ENCODE measurements at regions not wholly inside any gene's neighbourhood (a gene's known extent, or its start where the extent isn't known, plus 50 kb on each side); places are given as distances from the start of the nearest gene placed in this dataset.
"Not testable (repeated sequence)": the region's sequence is repeated elsewhere in the genome, so short reads cannot be mapped to it uniquely, and the experiment has no call there.

DNA sequence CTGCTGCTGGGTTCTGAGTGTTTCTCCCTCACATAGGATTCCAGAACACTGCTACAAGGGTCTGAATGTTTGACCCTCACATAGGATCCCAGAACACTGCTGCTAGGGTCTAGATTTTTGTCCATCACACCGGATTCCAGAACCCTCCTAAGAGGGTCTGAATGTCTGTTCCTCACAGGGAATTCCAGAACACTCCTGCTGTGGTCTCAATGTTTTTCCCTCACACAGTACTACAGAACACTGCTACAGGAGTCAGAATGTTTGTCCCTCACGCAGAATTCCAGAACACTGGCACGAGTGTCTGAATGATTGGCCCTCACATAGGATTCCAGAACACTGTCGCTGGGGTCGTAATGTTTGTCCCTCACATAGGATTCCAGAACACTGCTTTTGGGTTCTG, 221.6 kb downstream of the FOXD4L6 start:
- not testable (repeated sequence) for DNase-seq (ENCODE audit: low read depth in 3 of 3)

DNA sequence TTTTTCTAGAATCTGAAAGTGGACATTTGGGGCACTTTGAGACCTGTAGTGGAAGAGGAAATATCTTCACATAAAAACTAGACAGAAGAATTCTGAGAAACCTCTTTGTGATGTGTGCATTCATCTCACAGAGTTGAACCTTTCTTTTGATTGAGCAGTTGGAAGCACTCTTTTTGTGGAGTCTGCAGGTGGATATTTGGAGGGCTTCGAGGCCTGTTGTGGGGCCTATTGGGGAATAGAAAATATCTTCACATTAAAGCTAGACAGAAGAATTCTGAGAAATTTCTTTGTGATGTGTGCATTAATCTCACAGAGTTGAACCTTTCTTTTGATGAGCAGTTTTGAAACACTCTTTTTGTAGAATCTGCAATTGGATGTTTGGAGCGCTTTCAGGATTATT, 236.2 kb downstream of the FOXD4L6 start:
- not testable (repeated sequence) for DNase-seq (ENCODE audit: low read depth in 3 of 3)

DNA sequence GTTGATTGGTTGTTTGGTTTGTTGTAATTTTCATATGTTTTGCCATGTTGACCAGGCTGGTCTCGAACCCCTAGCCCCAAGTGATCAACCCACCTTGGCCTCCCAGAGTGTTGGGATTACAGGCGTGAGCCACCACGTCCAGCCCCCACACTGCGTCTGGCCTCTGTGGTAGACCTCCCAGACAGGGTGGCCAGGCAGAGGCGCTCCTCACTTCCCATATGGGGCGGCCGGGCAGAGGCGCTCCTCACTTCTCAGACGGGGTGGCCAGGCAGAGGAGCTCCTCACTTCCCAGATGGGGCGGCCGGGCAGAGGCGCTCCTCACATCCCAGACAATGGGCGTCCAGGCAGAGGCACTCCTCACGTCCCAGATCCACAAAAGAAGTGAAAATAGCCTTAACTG, 242.6 kb downstream of the FOXD4L6 start:
- not testable (repeated sequence) for DNase-seq (ENCODE audit: low read depth in 3 of 3)

DNA sequence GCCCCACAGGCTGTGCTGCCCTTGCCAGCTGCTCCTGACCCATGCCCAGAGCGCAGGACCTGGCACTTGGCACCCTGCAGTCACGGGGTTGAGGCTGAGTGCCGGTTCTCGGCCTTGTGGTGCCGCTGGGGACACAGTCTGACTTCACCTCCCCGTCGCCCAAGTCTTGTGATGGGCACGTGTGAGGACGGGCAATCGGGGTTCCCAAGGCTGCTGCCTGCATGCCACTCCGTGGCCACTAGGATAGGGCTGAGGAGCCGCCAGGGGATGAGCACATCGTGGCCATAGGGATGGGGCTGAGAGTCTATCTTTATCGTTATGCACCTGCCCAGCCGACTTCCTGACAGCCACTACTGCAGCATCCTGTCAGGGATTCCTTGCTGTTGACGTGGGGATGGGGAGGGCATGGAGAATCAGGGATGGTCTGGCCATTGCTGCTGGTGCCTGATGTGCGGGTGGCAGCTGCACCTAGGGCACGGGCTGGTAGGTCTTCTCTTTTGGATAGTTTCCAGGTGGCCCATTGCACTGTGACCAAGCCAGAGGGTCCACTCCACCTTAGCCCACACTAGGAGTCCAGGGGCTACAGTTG, 243.5 kb downstream of the FOXD4L6 start:
- DNase-seq (ENCODE audit: low read depth in 3 of 3) = not testable (repeated sequence)

DNA sequence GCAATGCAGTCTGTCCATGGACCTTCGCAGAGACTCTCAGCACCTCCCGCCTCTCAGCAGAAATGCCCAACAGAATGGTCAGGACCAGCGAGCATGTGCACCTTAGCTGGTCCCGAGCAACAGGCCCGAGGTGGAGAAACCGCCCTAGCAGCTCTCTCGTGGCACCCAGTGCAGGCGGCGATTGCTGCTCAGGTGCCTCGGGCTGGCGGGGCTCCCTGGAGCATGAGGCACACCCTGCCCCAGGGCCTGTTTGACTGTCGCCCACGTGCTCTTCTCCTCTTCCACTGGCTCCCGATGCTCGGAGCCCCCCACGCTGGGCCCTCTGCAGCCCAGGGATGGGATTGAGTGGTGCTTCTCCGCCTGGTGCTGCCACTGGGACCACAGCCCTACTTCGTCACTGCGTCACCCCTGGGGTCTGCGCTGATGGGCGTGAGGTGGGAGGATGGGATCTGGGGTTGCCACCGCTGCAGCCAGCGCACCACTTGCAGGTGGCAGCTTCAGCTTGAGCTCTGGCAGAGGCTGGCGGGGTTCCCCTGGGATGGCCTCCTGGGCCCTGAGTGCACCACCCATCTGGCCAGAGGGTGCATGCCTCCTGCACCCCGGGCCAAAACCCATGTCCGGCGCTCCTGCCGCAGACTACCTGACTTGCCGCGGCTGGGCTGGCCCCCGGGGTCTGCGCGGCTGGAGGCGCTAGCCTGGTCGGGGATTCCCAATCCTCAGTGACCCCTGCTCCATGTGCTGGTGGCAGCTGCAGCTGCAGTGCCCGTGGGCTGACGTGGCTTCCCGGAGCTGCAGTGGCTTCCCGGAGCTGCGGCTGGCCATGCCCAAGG, 244.2 kb downstream of the FOXD4L6 start:
- no peak for DNase-seq (ENCODE audit: low read depth in 3 of 3)

DNA sequence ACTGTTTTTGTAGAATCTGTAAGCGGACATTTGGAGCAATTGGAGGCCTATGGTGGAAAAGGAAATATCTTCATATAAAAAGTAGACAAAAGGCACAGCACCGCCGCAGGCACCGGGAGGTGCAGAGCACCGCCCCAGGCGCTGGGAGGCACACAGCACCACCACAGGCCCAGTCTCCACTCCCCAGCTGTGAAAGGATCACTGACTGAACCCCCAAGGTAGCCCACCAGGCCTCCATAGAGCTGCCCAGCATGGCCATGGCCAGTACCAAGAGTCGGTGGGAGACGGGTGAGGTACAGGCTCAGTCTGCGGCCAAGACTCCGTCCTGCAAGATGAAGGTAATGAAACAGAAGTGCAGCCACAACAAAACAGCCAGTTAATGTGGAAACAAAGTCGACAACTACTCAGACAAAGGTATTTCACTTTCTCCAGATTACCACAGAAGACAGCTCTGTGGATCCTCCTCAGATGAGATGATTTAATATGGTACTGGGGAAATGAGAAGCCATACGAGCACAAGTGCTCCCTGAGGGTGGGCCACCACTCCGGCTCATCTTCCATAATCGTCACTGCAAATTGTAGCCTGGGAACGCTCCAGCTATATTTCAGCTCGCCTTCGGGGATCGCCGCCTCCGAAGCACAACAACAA, 244.9 kb downstream of the FOXD4L6 start:
- not testable (repeated sequence) for DNase-seq (ENCODE audit: low read depth in 3 of 3)

DNA sequence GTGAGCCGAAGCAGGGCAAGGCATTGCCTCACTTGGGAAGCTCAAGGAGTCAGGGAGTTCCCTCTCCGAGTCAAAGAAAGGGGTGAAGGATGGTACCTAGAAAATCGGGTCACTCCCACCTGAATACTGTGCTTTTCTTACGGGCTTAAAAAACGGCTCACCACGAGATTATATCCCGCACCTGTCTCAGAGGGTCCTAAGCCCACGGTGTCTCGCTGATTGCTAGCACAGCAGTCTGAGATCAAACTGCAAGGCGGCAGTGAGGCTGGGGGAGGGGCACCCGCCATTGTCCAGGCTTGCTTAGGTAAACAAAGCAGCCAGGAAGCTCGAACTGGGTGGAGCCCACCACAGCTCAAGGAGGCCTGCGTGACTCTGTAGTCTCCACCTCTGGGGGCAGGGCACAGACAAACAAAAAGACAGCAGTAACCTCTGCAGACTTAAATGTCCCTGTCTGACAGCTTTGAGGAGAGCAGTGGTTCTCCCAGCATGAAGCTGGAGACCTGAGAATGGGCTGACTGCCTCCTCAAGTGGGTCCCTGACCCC, 254.7 kb downstream of the FOXD4L6 start:
- DNase-seq (ENCODE audit: low read depth in 3 of 3) = not testable (repeated sequence)

DNA sequence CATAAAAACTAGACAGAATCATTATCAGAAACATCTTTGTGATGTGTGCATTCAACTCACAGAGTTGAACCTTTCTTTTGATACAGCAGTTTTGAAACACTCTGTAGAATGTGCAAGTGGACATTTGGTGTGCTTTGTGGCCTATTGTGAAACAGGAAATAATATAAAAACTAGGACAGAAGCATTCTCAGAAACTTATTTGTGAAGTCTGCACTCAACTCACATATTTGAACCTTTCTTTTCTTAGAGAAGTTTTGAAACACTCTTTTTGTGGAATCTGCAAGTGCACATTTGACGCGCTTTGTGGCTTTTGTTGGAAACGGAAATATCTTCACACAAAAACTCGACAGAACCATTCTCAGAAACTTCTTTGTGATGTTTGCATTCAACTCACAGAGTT, 260.0 kb downstream of the FOXD4L6 start:
- DNase-seq (ENCODE audit: low read depth in 3 of 3) = not testable (repeated sequence)
